CD4-positive, CD25-positive, alpha-beta regulatory T cell (primary cell): ENCODE measurements at regions not wholly inside any gene's neighbourhood (a gene's known extent, or its start where the extent isn't known, plus 50 kb on each side); places are given as distances from the start of the nearest gene placed in this dataset.
A peak's percentile ranks its signal among the peaks of the same experiment; 100 is the strongest.
"Not testable (repeated sequence)": the region's sequence is repeated elsewhere in the genome, so short reads cannot be mapped to it uniquely, and the experiment has no call there.

Experiments
- ATAC-seq, 2 donors: fragments of 150-1000 bp; cut with Tn5 transposase; one replicate each; pipeline ENCODE4 v1.10.0; 2021; ENCODE audit warnings: low read depth in 2 of 2, moderate number of reproducible peaks in 2 of 2, moderate library complexity in 1 of 2
- DNase-seq, 3 donors: peaks; one replicate each; pipeline versions ENCODE4 v3.0.0 to v3.0.0-alpha.2; 2012 to 2022; ENCODE audit warnings: mixed read lengths in 1 of 3
- H3K27ac ChIP-seq: one replicate; pipeline ENCODE4 v1.7.0; 2013; ENCODE audit warnings: mild to moderate bottlenecking, low read length; ENCODE audit not compliant: insufficient read depth, poor library complexity, severe bottlenecking
- H3K27me3 ChIP-seq: one replicate; pipeline ENCODE4 v1.7.0; 2013; ENCODE audit warnings: low read length; ENCODE audit not compliant: control insufficient read depth, insufficient read depth
- H3K36me3 ChIP-seq: one replicate; pipeline ENCODE4 v1.7.0; 2013; ENCODE audit warnings: mild to moderate bottlenecking, low read length, moderate library complexity; ENCODE audit not compliant: control insufficient read depth, insufficient read depth
- H3K4me1 ChIP-seq: 2 replicates; pipeline ENCODE4 v1.7.0; 2013; ENCODE audit warnings: mild to moderate bottlenecking, low read length; ENCODE audit not compliant: insufficient read depth, control insufficient read depth, poor library complexity, severe bottlenecking
- H3K4me3 ChIP-seq: one replicate; pipeline ENCODE4 v1.7.0; 2013; ENCODE audit warnings: low read depth, mild to moderate bottlenecking, low read length, moderate library complexity
- H3K9me3 ChIP-seq, 2 experiments: 1 replicate in 1 of 2; 2 replicates in 1 of 2; pipeline ENCODE4 v1.7.0; 2013; ENCODE audit warnings: low read length in 2 of 2, mild to moderate bottlenecking in 1 of 2, moderate library complexity in 1 of 2; ENCODE audit not compliant: control insufficient read depth in 2 of 2
- H3K27ac Mint-ChIP-seq, 3 donors: one replicate each; pipeline ENCODE4 v1.8.0; 2020 to 2022; ENCODE audit warnings: mild to moderate bottlenecking in 3 of 3, mixed read lengths in 3 of 3, moderate library complexity in 2 of 3
- H3K27me3 Mint-ChIP-seq: one replicate; pipeline ENCODE4 v1.8.0; 2022; ENCODE audit warnings: mild to moderate bottlenecking, mixed read lengths
- H3K36me3 Mint-ChIP-seq: one replicate; pipeline ENCODE4 v1.8.0; 2020; ENCODE audit warnings: mixed read lengths
- H3K4me1 Mint-ChIP-seq, 4 donors: one replicate each; pipeline ENCODE4 v1.8.0; 2020 to 2022; ENCODE audit warnings: mixed read lengths in 4 of 4, mild to moderate bottlenecking in 1 of 4
- H3K4me3 Mint-ChIP-seq, 4 donors: one replicate each; pipeline ENCODE4 v1.8.0; 2020 to 2022; ENCODE audit warnings: mild to moderate bottlenecking in 4 of 4, mixed read lengths in 4 of 4, moderate library complexity in 3 of 4
- H3K9me3 Mint-ChIP-seq, 7 donors: one replicate each; pipeline ENCODE4 v1.8.0; 2020 to 2022; ENCODE audit warnings: mixed read lengths in 7 of 7, mild to moderate bottlenecking in 3 of 7, moderate library complexity in 2 of 7

DNA sequence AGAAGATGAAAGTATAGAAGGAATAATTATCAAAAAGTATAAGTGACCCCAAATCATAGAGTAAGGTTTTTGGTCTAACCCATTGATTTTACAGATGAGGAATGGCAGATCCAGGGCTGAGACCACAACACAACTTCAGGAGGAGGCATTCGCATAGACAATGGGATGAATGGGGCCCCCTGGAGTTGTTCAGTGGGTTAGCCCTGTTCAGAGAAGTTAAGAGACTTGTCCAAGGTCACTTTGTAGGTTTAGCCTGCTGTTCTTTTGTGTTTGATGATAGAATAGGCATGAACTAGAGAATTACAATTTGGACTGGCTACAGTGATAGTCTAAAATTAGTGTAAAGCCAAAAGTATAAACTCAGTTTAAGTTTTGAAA, 233.9 kb downstream of the KCNRG start:
- ATAC-seq, result no peak
- Histone ChIP-seq H3K4me1 (peaks cover 20% of the 10 kb centered on the region), H3K36me3 (no peaks in the 10 kb centered on the region), H3K9me3 (no peaks in the 10 kb centered on the region), H3K4me3 (no peak overlapping the region), H3K27ac (no peak overlapping the region), H3K27me3 (no peaks in the 10 kb centered on the region)
- no peak for DNase-seq
- Mint-ChIP-seq H3K9me3 (peaks cover 0 to 4% (median 0%) of the 10 kb centered on the region in 7 donors), H3K4me3 (no peak overlapping the region), H3K27ac (peak overlapping the region in 1 of 3 donors; percentile 22), H3K27me3 (no peaks in the 10 kb centered on the region), H3K36me3 (peaks cover 3% of the 10 kb centered on the region), H3K4me1 (peaks cover 12 to 33% (median 23%) of the 10 kb centered on the region in 4 donors)

DNA sequence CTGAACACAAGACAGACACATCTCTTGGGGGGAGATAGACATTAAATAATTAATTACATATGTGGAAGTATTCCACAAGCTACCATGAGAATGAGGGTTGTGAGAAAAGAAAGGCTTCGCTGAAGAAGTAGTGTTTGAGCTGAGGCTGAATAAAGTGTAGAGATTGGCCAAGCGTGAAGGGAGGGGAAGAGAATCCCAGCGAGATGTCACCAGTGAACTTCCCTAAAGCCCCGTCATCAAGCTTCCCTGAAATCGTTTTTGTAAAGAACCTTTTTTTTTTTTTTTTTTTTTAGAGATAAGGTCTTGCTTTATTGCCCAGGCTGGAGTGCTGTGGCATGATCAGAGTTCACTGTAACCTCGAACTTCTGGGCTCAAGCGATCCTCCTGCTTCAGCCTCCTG, 235.2 kb downstream of the KCNRG start:
- ATAC-seq (no peak), DNase-seq (no peak)
- no peak overlapping the region for H3K27ac ChIP-seq
- no peaks in the 10 kb centered on the region for H3K27me3 ChIP-seq
- no peaks in the 10 kb centered on the region for H3K9me3 ChIP-seq
- no peak overlapping the region for H3K4me3 Mint-ChIP-seq
- peaks cover 7 to 26% (median 14%) of the 10 kb centered on the region in 4 donors for H3K4me1 Mint-ChIP-seq
- H3K27ac Mint-ChIP-seq, result no peak overlapping the region
- H3K9me3 Mint-ChIP-seq, result peaks cover 0 to 4% (median 0%) of the 10 kb centered on the region in 7 donors
- no peaks in the 10 kb centered on the region for H3K36me3 Mint-ChIP-seq
- no peak overlapping the region for H3K4me3 ChIP-seq
- peaks cover 17% of the 10 kb centered on the region for H3K4me1 ChIP-seq
- no peaks in the 10 kb centered on the region for H3K36me3 ChIP-seq
- H3K27me3 Mint-ChIP-seq, result no peaks in the 10 kb centered on the region

DNA sequence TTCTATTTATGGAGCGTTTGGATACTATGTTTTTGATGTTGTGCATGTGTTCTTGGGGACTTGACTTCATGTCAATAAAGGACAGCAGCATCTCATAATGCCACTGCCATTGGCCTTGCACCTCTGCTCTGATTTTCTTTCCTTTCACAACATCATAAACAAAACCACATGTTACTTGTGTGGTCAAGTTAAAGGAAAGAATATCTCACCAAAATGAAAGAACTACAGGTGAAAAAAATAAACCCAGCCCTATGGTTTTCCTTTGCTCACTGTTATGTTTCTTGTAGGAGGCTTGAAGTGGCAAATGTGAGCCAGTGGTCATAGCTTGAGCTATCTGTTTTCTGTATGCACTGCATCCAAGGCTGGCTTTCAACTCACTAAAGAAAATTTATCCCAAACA, 240.4 kb downstream of the KCNRG start:
- H3K4me1 ChIP-seq, result peaks cover 19% of the 10 kb centered on the region
- no peak overlapping the region for H3K27ac Mint-ChIP-seq
- peaks cover 0 to 5% (median 0%) of the 10 kb centered on the region in 7 donors for H3K9me3 Mint-ChIP-seq
- no peak overlapping the region for H3K4me3 Mint-ChIP-seq
- ATAC-seq, result no peak
- no peaks in the 10 kb centered on the region for H3K27me3 ChIP-seq
- no peaks in the 10 kb centered on the region for H3K36me3 Mint-ChIP-seq
- no peaks in the 10 kb centered on the region for H3K36me3 ChIP-seq
- no peak overlapping the region for H3K27ac ChIP-seq
- H3K4me3 ChIP-seq, result peak overlapping the region; percentile 54
- H3K9me3 ChIP-seq, result no peaks in the 10 kb centered on the region
- DNase-seq, result no peak
- H3K4me1 Mint-ChIP-seq, result peaks cover 22 to 46% (median 40%) of the 10 kb centered on the region in 4 donors
- H3K27me3 Mint-ChIP-seq, result peaks cover 8% of the 10 kb centered on the region

DNA sequence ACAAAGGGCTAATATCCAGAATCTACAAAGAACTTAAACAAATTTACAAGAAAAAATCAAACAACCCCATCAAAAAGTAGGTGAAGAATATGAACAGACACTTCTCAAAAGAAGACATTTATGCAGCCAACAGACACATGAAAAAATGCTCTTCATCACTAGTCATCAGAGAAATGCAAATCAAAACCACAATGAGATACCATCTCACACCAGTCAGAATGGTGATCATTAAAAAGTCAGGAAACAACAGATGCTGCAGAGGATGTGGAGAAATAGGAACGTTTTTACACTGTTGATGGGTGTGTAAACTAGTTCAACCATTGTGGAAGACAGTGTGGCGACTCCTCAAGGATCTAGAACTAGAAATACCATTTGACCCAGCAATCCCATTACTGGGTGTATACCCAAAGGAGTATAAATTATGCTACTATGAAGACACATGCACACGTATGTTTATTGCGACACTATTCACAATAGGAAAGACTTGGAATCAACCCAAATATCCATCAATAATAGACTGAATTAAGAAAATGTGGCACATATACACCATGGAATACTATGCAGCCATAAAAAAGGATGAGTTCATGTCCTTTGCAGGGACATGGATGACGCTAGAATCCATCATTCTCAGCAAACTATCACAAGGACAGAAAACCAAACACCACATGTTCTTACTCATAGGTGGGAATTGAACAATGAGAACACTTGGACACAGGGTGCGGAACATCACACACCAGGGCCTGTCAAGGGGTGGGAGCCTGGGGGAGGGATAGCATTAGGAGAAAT, 241.5 kb downstream of the KCNRG start:
- H3K27ac Mint-ChIP-seq, result peak overlapping the region; percentile 39 to 89 (median 78)
- not testable (repeated sequence) for ATAC-seq, H3K27ac ChIP-seq, H3K27me3 ChIP-seq, H3K36me3 Mint-ChIP-seq, H3K4me3 ChIP-seq, H3K9me3 ChIP-seq, H3K9me3 Mint-ChIP-seq, H3K36me3 ChIP-seq
- peak in 1 of 3 donors; percentile 42 for DNase-seq
- H3K4me1 ChIP-seq, result peaks cover 19% of the 10 kb centered on the region
- peaks cover 15% of the 10 kb centered on the region for H3K27me3 Mint-ChIP-seq
- peaks cover 22 to 46% (median 40%) of the 10 kb centered on the region in 4 donors for H3K4me1 Mint-ChIP-seq
- H3K4me3 Mint-ChIP-seq, result peak overlapping the region; percentile 6 to 71 (median 62)

DNA sequence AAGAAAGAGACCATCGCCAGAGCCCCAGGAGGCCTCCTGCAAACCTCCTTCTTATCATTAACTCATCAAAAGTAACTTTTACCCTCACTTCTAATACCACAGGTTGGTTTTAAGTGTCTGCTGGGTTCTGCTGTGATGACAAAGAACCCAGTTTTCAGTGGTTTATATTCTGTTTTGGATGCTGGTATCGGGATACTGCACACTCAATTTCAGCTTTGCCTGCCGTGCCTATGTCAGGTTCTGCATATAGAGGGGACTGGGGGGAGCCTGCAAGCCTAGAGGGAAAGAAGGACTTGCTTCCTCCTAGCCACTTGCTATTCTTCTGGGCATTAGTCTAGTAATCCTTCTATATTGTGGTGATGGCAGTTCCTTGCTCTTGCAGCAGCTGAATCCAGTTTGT, 242.4 kb downstream of the KCNRG start:
- Histone ChIP-seq H3K4me3 (no peak overlapping the region), H3K36me3 (no peaks in the 10 kb centered on the region), H3K27ac (no peak overlapping the region), H3K9me3 (no peaks in the 10 kb centered on the region), H3K4me1 (peaks cover 19% of the 10 kb centered on the region), H3K27me3 (no peaks in the 10 kb centered on the region)
- peak overlapping the region in 2 of 3 donors; percentile 39 to 45 for H3K27ac Mint-ChIP-seq
- peaks cover 22 to 46% (median 39%) of the 10 kb centered on the region in 4 donors for H3K4me1 Mint-ChIP-seq
- H3K9me3 Mint-ChIP-seq, result peaks cover 0 to 3% (median 0%) of the 10 kb centered on the region in 7 donors
- ATAC-seq (no peak), DNase-seq (no peak)
- peaks cover 15% of the 10 kb centered on the region for H3K27me3 Mint-ChIP-seq
- no peaks in the 10 kb centered on the region for H3K36me3 Mint-ChIP-seq
- peak overlapping the region in 1 of 4 donors; percentile 33 for H3K4me3 Mint-ChIP-seq

DNA sequence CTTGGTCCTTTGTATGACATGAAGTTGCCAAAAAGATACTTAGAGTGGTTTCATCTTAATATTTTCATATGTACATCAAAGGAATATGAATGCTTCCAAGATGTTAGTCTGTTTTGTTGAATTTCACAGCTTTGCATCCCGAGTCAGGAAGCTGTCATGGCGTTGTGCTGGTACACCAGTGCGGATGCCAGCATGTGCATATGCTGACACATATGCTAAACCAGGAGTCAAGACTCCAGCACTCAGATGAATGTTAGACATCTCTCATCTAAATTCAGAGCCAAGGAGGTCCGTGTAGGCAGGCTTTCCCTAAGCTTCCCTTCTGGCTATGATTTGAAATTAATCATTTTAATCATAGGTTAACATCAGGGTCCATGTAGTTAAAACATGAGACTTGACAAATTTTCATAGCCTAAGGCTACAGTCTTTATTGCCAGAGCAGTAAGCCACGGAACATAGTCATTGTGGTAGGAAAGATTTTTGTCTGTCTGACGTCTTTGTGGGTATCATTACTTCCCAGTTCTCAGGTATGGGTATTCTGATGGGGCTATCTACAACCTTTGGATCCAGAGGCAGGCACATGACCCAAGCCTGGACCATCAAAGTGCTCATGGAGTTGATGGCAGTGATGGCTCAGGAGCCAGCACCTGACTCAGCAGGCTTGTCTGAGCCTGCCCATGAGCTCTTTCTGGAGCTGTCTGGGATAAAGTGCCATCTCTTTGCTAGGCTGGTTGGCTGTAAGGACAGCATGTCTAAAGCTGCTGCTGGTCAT, 246.1 kb downstream of the KCNRG start:
- Mint-ChIP-seq H3K4me1 (peaks cover 22 to 33% (median 28%) of the 10 kb centered on the region in 4 donors), H3K27me3 (peaks cover 27% of the 10 kb centered on the region), H3K9me3 (peaks cover 0 to 3% (median 0%) of the 10 kb centered on the region in 7 donors), H3K4me3 (no peak overlapping the region), H3K36me3 (no peaks in the 10 kb centered on the region), H3K27ac (no peak overlapping the region)
- H3K9me3 ChIP-seq, result no peaks in the 10 kb centered on the region
- peaks cover 8% of the 10 kb centered on the region for H3K4me1 ChIP-seq
- no peaks in the 10 kb centered on the region for H3K27me3 ChIP-seq
- no peaks in the 10 kb centered on the region for H3K36me3 ChIP-seq
- no peak overlapping the region for H3K4me3 ChIP-seq
- DNase-seq (no peak), ATAC-seq (no peak)
- H3K27ac ChIP-seq, result no peak overlapping the region

DNA sequence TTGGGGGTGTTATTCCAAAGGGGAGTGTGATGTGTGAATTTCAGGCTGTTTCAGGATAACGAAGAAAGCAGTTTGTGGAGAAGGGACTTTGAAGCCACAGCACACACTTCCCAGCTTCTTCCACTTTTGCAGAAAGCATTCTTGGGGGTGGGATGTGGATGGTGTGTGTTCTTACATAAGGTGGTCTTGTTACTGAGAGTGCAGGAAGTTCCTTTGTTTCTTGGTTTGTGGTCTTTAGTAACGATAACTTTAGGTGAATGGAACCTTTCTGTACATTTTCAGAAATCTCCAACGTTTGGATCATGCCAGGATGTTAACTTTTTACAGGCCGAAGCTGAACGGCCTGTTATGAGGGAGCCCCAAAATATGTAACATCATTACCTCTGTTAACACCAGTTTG, 251.8 kb downstream of the KCNRG start:
- Mint-ChIP-seq H3K4me1 (peaks cover 0 to 7% (median 6%) of the 10 kb centered on the region in 4 donors), H3K27me3 (peaks cover 20% of the 10 kb centered on the region), H3K36me3 (peaks cover 3% of the 10 kb centered on the region), H3K9me3 (peaks cover 0 to 3% (median 0%) of the 10 kb centered on the region in 7 donors), H3K4me3 (no peak overlapping the region), H3K27ac (no peak overlapping the region)
- H3K36me3 ChIP-seq, result no peaks in the 10 kb centered on the region
- H3K27me3 ChIP-seq, result no peaks in the 10 kb centered on the region
- no peak for ATAC-seq
- H3K4me1 ChIP-seq, result no peaks in the 10 kb centered on the region
- no peak for DNase-seq
- no peaks in the 10 kb centered on the region for H3K9me3 ChIP-seq
- no peak overlapping the region for H3K4me3 ChIP-seq
- H3K27ac ChIP-seq, result no peak overlapping the region
